ENCODE measurements at regions not wholly inside any gene's neighbourhood (a gene's known extent, or its start where the extent isn't known, plus 50 kb on each side); places are given as distances from the start of the nearest gene placed in this dataset.

- 62% methylated on average over 2 of the region's 2 CpGs for WGBS (ENCODE audit: low lambda C conversion rate, missing lambda C conversion rate)
- H3K79me2 ChIP-seq = no peaks in the 10 kb centered on the region
- DNase-seq (ENCODE audit: low spot score) = no peak
- no peak overlapping the region for H3K4me2 ChIP-seq
- no peaks in the 10 kb centered on the region for H3K9me2 ChIP-seq (replicated peaks; ENCODE audit: insufficient read depth)
- H4K20me1 ChIP-seq (ENCODE audit: insufficient read depth, poor library complexity, severe bottlenecking) = no peaks in the 10 kb centered on the region
- no peak overlapping the region for H2AFZ ChIP-seq
- H3K27ac ChIP-seq = no peak overlapping the region
- no peaks in the 10 kb centered on the region for H3K36me3 ChIP-seq (replicated peaks; ENCODE audit: insufficient read depth, low read depth)
- H3K27me3 ChIP-seq = no peaks in the 10 kb centered on the region
- no peaks in the 10 kb centered on the region for H3K9me3 ChIP-seq (ENCODE audit: low read depth)
- TF ChIP-seq EZH2phosphoT487 (IDR thresholded peaks at IDR 0.05; ENCODE audit: low read depth, severe bottlenecking, unreplicated experiment) (no peak), CTCF (IDR thresholded peaks at IDR 0.05; ENCODE audit: poor library complexity) (no peak), EZH2 (IDR thresholded peaks at IDR 0.05; ENCODE audit: borderline replicate concordance) (no peak)
- H3K4me1 ChIP-seq (ENCODE audit: insufficient read depth) = no peaks in the 10 kb centered on the region
- H3K4me3 ChIP-seq = no peak overlapping the region
Measured at GRCh38 chr12:89230376-89231315, 121.7 kb downstream of the DUSP6 start.

- no peaks in the 10 kb centered on the region for H4K20me1 ChIP-seq (ENCODE audit: insufficient read depth, poor library complexity, severe bottlenecking)
- no peaks in the 10 kb centered on the region for H3K36me3 ChIP-seq (replicated peaks; ENCODE audit: insufficient read depth, low read depth)
- no peak overlapping the region for H3K27ac ChIP-seq
- no peaks in the 10 kb centered on the region for H3K79me2 ChIP-seq
- H3K9me3 ChIP-seq (ENCODE audit: low read depth) = no peaks in the 10 kb centered on the region
- no peak overlapping the region for H3K4me3 ChIP-seq
- 78% methylated on average over 3 of the region's 3 CpGs for WGBS (ENCODE audit: low lambda C conversion rate, missing lambda C conversion rate)
- H3K4me2 ChIP-seq = no peak overlapping the region
- DNase-seq (ENCODE audit: low spot score) = no peak
- H3K27me3 ChIP-seq = no peaks in the 10 kb centered on the region
- no peak overlapping the region for H2AFZ ChIP-seq
- H3K4me1 ChIP-seq (ENCODE audit: insufficient read depth) = no peaks in the 10 kb centered on the region
- TF ChIP-seq EZH2phosphoT487 (IDR thresholded peaks at IDR 0.05; ENCODE audit: low read depth, severe bottlenecking, unreplicated experiment) = no peak
- no peak for TF ChIP-seq CTCF (IDR thresholded peaks at IDR 0.05; ENCODE audit: poor library complexity)
- no peak for TF ChIP-seq EZH2 (IDR thresholded peaks at IDR 0.05; ENCODE audit: borderline replicate concordance)
- H3K9me2 ChIP-seq (replicated peaks; ENCODE audit: insufficient read depth) = no peaks in the 10 kb centered on the region
Measured at GRCh38 chr12:89228491-89228890, 123.8 kb downstream of the DUSP6 start.

- Histone ChIP-seq H3K79me2 (no peaks in the 10 kb centered on the region), H3K4me3 (no peak overlapping the region), H3K36me3 (replicated peaks; ENCODE audit: insufficient read depth, low read depth) (no peaks in the 10 kb centered on the region), H2AFZ (no peak overlapping the region), H3K4me1 (ENCODE audit: insufficient read depth) (no peaks in the 10 kb centered on the region), H3K9me2 (replicated peaks; ENCODE audit: insufficient read depth) (no peaks in the 10 kb centered on the region), H4K20me1 (ENCODE audit: insufficient read depth, poor library complexity, severe bottlenecking) (no peaks in the 10 kb centered on the region), H3K9me3 (ENCODE audit: low read depth) (no peaks in the 10 kb centered on the region), H3K27me3 (no peaks in the 10 kb centered on the region), H3K27ac (no peak overlapping the region), H3K4me2 (no peak overlapping the region)
- 95% methylated on average over 2 of the region's 2 CpGs for WGBS (ENCODE audit: low lambda C conversion rate, missing lambda C conversion rate)
- no peak for DNase-seq (ENCODE audit: low spot score)
- TF ChIP-seq EZH2phosphoT487 (IDR thresholded peaks at IDR 0.05; ENCODE audit: low read depth, severe bottlenecking, unreplicated experiment) (no peak), CTCF (IDR thresholded peaks at IDR 0.05; ENCODE audit: poor library complexity) (no peak), EZH2 (IDR thresholded peaks at IDR 0.05; ENCODE audit: borderline replicate concordance) (no peak)
Measured at GRCh38 chr12:89227774-89228173, 124.5 kb downstream of the DUSP6 start.

All from hepatocyte (in vitro differentiated cells).